Right hindlimb (tissue), 1 donor: ENCODE measurements at regions not wholly inside any gene's neighbourhood (a gene's known extent, or its start where the extent isn't known, plus 50 kb on each side); places are given as distances from the start of the nearest gene placed in this dataset.
A peak's percentile ranks its signal among the peaks of the same experiment; 100 is the strongest.
"Not testable (repeated sequence)": the region's sequence is repeated elsewhere in the genome, so short reads cannot be mapped to it uniquely, and the experiment has no call there.

Experiments used
- DNase-seq: peaks from one replicate; pipeline ENCODE4 v3.0.0-alpha.2; 2018

DNA sequence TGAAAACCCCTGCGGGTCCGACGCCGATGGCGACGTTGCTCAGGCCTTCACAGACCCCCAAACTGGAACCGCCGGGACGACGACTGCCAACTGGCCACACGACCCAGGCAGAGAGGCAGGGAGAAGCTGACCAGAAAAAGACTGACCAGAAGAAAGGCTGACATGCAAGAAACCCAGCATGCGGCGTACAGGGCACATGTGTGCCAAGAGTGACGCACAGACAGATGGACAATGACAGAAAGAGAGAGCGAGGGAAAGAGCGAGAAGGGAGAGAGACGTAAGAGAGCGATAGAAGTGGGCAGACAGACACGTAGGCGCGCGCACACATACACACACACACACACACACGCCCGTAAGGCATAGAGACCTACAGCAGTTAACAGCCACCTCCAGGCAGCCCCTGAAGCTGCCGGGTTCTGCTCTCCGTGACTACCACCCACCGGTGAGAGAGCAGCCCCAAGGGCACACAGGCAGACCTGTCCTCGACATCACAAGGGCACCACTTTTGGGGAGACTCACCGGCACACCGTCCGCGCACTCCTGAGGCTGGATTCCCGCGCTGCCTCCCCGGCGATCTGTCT lies 67.2 kb upstream of the ZNF527 start:
- DNase-seq, result no peak

GRCh38 chr19:37304190-37304883 lies 66.6 kb upstream of the ZNF527 start:
- no peak for DNase-seq

DNA sequence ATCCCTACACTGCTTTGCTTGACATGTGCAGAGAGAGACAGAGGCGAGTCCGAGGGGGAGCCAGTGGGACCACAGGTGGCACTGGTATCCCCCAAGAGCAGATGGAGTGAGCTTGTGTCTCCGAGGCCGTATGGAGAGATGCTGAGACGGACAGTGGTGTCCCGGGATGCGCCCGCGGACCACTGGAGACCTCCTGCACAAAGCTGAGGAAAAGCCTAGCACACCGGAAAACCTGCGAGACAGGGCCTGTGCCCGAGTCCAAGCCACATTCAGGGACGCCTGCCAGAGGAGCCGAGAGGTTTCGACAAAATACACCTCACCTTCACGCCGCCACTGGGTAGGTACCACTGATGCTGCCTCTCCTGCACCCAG lies 66.0 kb upstream of the ZNF527 start:
- DNase-seq, result no peak

DNA sequence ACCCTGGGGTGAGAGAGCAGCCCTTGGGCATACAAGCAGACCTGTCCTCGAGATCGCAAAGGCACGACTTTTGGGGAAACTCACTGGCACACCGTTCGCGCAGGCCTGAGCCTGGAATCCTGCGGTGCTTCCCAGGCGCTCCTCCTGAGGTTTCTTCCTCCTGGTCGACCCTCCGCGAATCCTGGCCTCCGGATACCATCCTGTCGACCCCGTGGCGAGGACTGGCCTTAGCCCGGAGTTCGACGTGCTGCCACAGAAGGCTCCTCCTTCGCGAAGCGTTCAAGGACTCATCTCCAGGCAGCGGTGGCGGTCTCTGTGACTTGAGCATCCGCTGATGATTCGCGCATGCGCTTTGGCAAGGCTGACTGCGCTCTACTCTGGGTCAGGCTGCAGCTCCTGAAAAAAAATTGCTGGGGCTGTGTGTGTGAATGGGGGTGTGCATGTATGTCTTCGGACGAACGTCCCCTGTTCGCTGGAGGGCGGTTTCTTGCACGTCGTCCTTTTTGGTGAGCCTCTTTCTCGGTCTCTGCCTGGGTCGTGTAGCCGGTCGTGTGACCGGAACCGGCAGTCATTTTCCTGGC lies 64.4 kb upstream of the ZNF527 start:
- DNase-seq, result no peak

DNA sequence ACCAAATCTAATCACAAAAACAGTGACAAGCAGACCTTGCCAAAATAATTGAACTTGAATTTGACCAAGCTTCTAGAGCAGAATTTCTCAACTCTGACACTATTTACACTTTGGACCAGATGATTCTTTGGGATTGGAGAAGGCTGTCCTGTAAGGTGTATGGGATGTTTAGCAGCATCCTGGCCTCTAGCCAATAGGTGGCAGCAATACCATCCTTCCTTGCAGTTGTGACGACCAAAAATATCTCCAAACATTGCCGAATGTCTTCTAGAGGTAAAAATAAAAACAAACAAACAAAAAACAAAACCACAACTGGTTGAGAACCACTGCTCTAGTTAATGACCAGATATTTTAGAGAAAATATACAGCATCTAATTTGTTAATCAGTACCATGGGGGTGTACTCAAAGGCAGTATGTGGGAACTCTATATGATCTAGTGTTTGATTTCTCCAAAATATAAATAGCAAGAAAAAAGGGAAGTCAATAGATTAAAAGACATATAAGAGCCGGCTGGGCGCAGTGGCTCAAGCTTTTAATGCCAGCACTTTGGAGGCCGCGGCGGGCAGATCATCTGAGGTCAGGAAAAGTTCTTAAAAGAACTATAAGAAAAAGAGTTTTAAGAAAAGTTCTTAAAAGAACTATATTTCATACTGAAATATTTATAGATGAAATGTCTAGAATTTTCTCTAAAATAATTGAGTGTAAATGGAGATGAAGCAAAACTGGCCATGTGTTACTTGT lies 60.9 kb upstream of the ZNF527 start:
- no peak for DNase-seq

DNA sequence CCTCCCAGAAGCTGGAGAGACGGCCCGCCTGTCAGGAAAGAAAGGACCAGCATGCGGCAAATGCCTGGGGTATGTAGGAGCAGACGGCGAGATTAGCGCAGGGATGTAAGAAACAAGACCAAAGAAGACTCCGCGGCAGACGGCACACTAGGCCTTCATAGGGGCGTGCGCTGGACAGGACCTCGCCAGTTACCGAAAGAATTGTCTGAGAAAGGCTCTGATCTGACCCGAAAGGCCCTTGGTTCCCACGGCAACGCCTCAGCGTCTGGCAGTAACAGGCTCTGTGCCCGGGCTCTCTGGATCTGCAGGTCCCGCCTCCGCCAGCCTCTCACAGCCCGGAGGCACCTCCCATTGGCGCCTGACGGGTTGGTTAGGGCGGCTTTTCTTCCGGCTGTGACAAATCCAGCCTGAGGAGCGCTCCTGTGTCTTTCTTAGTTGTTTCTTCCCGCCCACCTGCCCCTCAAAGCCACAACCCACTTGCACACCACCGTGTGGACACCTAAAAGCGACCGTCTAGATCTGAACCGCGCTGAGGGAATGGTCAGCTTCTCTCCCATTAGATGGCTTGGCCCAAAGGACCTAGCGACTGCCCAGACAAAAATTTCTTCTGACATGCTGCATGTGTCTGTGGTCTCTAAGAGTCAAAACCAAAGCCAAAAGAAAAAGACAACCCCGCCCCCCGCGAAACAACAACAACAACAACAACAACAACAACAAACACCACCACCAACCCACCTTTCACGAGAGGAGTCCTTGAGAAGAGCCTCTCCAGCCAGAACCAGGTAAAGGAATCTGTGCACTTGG lies 58.2 kb upstream of the ZNF527 start:
- DNase-seq, result peak; percentile 70

GRCh38 chr19:37313335-37313627 lies 57.6 kb upstream of the ZNF527 start:
- DNase-seq, result no peak

- DNase-seq, result peak; percentile 99
Measured at GRCh38 chr19:37317403-37318209, 53.3 kb upstream of the ZNF527 start.

GRCh38 chr19:37320988-37321387 lies 49.9 kb upstream of the ZNF527 start:
- not testable (repeated sequence) for DNase-seq
